Stimulated activated CD8-positive, alpha-beta memory T cell treated with anti-CD3 and anti-CD28 coated beads, Interleukin-4, amount 100 ng/mL, for 24 hours (primary cell): ENCODE measurements at regions not wholly inside any gene's neighbourhood (a gene's known extent, or its start where the extent isn't known, plus 50 kb on each side); places are given as distances from the start of the nearest gene placed in this dataset.

Experiments
- DNase-seq: peaks from one replicate; pipeline ENCODE4 v3.0.0-alpha.2; 2020; ENCODE audit warnings: low read depth

GRCh38 chrX:39741904-39742303 lies 355.9 kb downstream of the BCOR start:
- no peak for DNase-seq

GRCh38 chrX:39745818-39746217 lies 351.9 kb downstream of the BCOR start:
- DNase-seq: no peak

GRCh38 chrX:39749135-39749534 lies 348.6 kb downstream of the BCOR start:
- no peak for DNase-seq

GRCh38 chrX:39749728-39750127 lies 348.0 kb downstream of the BCOR start:
- no peak for DNase-seq

- no peak for DNase-seq
Observed at GRCh38 chrX:39750256-39750790, 347.4 kb downstream of the BCOR start.

- no peak for DNase-seq
Observed at GRCh38 chrX:39750848-39751247, 346.9 kb downstream of the BCOR start.

- DNase-seq: no peak
Observed at GRCh38 chrX:39752815-39753214, 344.9 kb downstream of the BCOR start.

GRCh38 chrX:39753293-39753996 lies 344.3 kb downstream of the BCOR start:
- DNase-seq: no peak

- no peak for DNase-seq
Observed at GRCh38 chrX:39755143-39756032, 342.4 kb downstream of the BCOR start.

GRCh38 chrX:39756086-39756883 lies 341.5 kb downstream of the BCOR start:
- no peak for DNase-seq

GRCh38 chrX:39757971-39758370 lies 339.8 kb downstream of the BCOR start:
- no peak for DNase-seq

GRCh38 chrX:39758791-39759525 lies 338.8 kb downstream of the BCOR start:
- DNase-seq: no peak

- no peak for DNase-seq
Observed at GRCh38 chrX:39759526-39760224, 338.1 kb downstream of the BCOR start.

- DNase-seq: no peak
Observed at GRCh38 chrX:39760930-39761329, 336.8 kb downstream of the BCOR start.

GRCh38 chrX:39762266-39762841 lies 335.4 kb downstream of the BCOR start:
- no peak for DNase-seq

GRCh38 chrX:39764441-39764914 lies 333.3 kb downstream of the BCOR start:
- no peak for DNase-seq

GRCh38 chrX:39765327-39765726 lies 332.4 kb downstream of the BCOR start:
- no peak for DNase-seq

GRCh38 chrX:39766085-39766726 lies 331.6 kb downstream of the BCOR start:
- DNase-seq: no peak

- no peak for DNase-seq
Observed at GRCh38 chrX:39766855-39767254, 330.9 kb downstream of the BCOR start.

- DNase-seq: no peak
Observed at GRCh38 chrX:39767446-39767845, 330.3 kb downstream of the BCOR start.
